ENCODE measurements at regions not wholly inside any gene's neighbourhood (a gene's known extent, or its start where the extent isn't known, plus 50 kb on each side); places are given as distances from the start of the nearest gene placed in this dataset.
"Not testable (repeated sequence)": the region's sequence is repeated elsewhere in the genome, so short reads cannot be mapped to it uniquely, and the experiment has no call there.

- 59 to 70% methylated on average over 6 of the region's 6 CpGs for WGBS, 2 experiments
- no peaks in the 10 kb centered on the region for H3K9me3 ChIP-seq (ENCODE audit: control insufficient read depth, low read length)
- no peak overlapping the region for H3K4me3 ChIP-seq (ENCODE audit: insufficient read depth, low read depth, low read length)
- H3K4me1 ChIP-seq (ENCODE audit: control insufficient read depth, insufficient read depth, low read length) = no peaks in the 10 kb centered on the region
- no peaks in the 10 kb centered on the region for H3K36me3 ChIP-seq (ENCODE audit: control insufficient read depth, insufficient read depth, low read length)
- no peak overlapping the region for H3K27ac ChIP-seq (ENCODE audit: insufficient read depth, low read depth, low read length, poor library complexity, severe bottlenecking)
- H3K27me3 ChIP-seq (ENCODE audit: control insufficient read depth, insufficient read depth, low read length, poor library complexity, severe bottlenecking) = no peaks in the 10 kb centered on the region
These were observed 184.0 kb downstream of the TMEM121 start for GRCh38 chr14:105710119-105711043.

- Histone ChIP-seq H3K36me3 (ENCODE audit: control insufficient read depth, insufficient read depth, low read length) (no peaks in the 10 kb centered on the region), H3K9me3 (ENCODE audit: control insufficient read depth, low read length) (no peaks in the 10 kb centered on the region), H3K27ac (ENCODE audit: insufficient read depth, low read depth, low read length, poor library complexity, severe bottlenecking) (no peak overlapping the region), H3K4me3 (ENCODE audit: insufficient read depth, low read depth, low read length) (no peak overlapping the region), H3K27me3 (ENCODE audit: control insufficient read depth, insufficient read depth, low read length, poor library complexity, severe bottlenecking) (no peaks in the 10 kb centered on the region), H3K4me1 (ENCODE audit: control insufficient read depth, insufficient read depth, low read length) (no peaks in the 10 kb centered on the region)
- 79 to 86% methylated on average over 15 to 18 of the region's 18 CpGs for WGBS, 2 experiments
These were observed 184.7 kb downstream of the TMEM121 start for GRCh38 chr14:105711044-105711620.

DNA sequence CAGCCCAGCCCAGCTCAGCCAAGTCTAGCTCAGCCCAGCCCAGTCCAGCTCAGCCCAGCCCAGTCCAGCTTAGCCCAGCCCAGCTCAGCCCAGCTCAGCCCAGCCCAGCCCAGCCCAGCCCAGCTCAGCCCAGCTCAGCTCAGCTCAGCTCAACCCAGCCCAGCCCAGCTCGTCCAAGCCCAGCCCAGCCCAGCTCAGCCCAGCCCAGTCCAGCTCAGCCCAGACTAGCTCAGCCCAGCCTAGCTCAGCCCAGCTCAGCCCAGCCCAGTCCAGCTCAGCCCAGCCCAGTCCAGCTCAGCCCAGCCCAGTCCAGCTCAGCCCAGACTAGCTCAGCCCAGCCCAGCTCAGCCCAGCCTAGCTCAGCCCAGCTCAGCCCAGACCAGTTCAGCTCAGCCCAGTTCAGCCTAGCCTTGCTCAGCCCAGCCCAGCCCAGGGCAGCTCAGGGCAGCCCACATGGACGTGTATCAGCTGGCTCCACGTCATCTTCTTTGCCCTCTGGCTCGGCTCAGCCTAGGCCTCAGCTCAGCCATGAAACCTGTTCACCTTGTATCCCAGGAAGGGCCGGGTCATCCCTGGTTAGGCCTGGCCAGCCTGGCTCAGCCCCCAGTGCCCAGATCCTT, 185.6 kb downstream of the TMEM121 start:
- H3K4me1 ChIP-seq (ENCODE audit: control insufficient read depth, insufficient read depth, low read length) = no peaks in the 10 kb centered on the region
- WGBS, 2 experiments = 63 to 67% methylated on average over 5 of the region's 5 CpGs
- no peak overlapping the region for H3K4me3 ChIP-seq (ENCODE audit: insufficient read depth, low read depth, low read length)
- no peaks in the 10 kb centered on the region for H3K9me3 ChIP-seq (ENCODE audit: control insufficient read depth, low read length)
- H3K27ac ChIP-seq (ENCODE audit: insufficient read depth, low read depth, low read length, poor library complexity, severe bottlenecking) = no peak overlapping the region
- H3K36me3 ChIP-seq (ENCODE audit: control insufficient read depth, insufficient read depth, low read length) = no peaks in the 10 kb centered on the region
- H3K27me3 ChIP-seq (ENCODE audit: control insufficient read depth, insufficient read depth, low read length, poor library complexity, severe bottlenecking) = no peaks in the 10 kb centered on the region

- not testable (repeated sequence) for H3K36me3 ChIP-seq (ENCODE audit: control insufficient read depth, insufficient read depth, low read length); H3K4me1 ChIP-seq (ENCODE audit: control insufficient read depth, insufficient read depth, low read length); H3K27me3 ChIP-seq (ENCODE audit: control insufficient read depth, insufficient read depth, low read length, poor library complexity, severe bottlenecking); H3K4me3 ChIP-seq (ENCODE audit: insufficient read depth, low read depth, low read length); H3K9me3 ChIP-seq (ENCODE audit: control insufficient read depth, low read length); H3K27ac ChIP-seq (ENCODE audit: insufficient read depth, low read depth, low read length, poor library complexity, severe bottlenecking)
- 70 to 87% methylated on average over 8 to 12 of the region's 18 CpGs for whole genome bisulfite sequencing, 2 experiments
These were observed 186.3 kb downstream of the TMEM121 start for GRCh38 chr14:105712670-105713069.

DNA sequence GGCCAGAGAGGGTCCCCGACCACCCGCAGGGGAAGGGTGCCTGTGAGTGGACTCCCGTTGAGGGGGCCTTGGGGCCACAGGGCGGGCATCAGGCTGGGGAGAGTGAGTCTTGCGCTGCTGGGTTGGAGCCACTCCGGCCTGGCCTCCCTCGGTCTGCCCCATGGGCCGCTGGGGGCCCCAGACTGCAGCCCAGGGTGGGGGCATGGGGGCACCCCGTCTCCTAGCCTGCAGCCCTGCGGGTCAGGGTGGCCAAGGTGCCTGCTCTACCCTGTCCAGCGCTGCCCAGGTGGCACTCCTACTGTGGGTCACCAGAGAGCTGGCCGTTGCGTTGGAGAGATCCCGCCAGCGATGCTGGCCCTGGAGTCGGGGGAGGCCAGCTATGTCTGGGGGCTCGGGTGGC, 186.8 kb downstream of the TMEM121 start:
- not testable (repeated sequence) for H3K27ac ChIP-seq (ENCODE audit: insufficient read depth, low read depth, low read length, poor library complexity, severe bottlenecking); H3K4me1 ChIP-seq (ENCODE audit: control insufficient read depth, insufficient read depth, low read length)

GRCh38 chr14:105713836-105714235, 187.5 kb downstream of the TMEM121 start:
- H3K27me3 ChIP-seq (ENCODE audit: control insufficient read depth, insufficient read depth, low read length, poor library complexity, severe bottlenecking); H3K4me3 ChIP-seq (ENCODE audit: insufficient read depth, low read depth, low read length); H3K36me3 ChIP-seq (ENCODE audit: control insufficient read depth, insufficient read depth, low read length); H3K4me1 ChIP-seq (ENCODE audit: control insufficient read depth, insufficient read depth, low read length); H3K9me3 ChIP-seq (ENCODE audit: control insufficient read depth, low read length); H3K27ac ChIP-seq (ENCODE audit: insufficient read depth, low read depth, low read length, poor library complexity, severe bottlenecking): not testable (repeated sequence)
- WGBS, 2 experiments = 77 to 80% methylated on average over 8 to 9 of the region's 10 CpGs

More for the DNA sequence above, 186.8 kb downstream of the TMEM121 start:
- not testable (repeated sequence) for H3K4me3 ChIP-seq (ENCODE audit: insufficient read depth, low read depth, low read length); H3K9me3 ChIP-seq (ENCODE audit: control insufficient read depth, low read length); H3K27me3 ChIP-seq (ENCODE audit: control insufficient read depth, insufficient read depth, low read length, poor library complexity, severe bottlenecking); H3K36me3 ChIP-seq (ENCODE audit: control insufficient read depth, insufficient read depth, low read length)
- WGBS, 2 experiments = 79 to 80% methylated on average over 17 of the region's 17 CpGs

DNA sequence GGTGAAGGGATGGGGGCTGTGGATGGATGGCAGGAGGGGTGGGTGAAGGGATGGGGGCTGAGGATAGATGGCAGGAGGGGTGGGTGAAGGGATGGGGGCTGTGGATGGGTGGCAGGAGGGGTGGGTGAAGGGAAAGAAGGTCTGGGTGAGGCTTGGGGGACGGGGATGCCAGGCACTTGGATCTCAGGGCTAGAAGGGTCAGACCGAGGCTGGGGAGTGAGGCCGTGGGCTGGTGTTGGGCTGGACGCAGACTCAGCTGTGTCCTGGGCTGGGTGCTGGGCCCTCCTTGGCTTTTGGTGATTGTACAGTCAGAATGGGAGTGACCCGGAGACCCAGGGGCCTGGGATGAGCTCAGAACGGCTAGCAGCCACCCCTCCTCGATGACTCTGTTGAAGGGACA, 192.4 kb downstream of the TMEM121 start:
- not testable (repeated sequence) for H3K4me1 ChIP-seq (ENCODE audit: control insufficient read depth, insufficient read depth, low read length); H3K4me3 ChIP-seq (ENCODE audit: insufficient read depth, low read depth, low read length); H3K27ac ChIP-seq (ENCODE audit: insufficient read depth, low read depth, low read length, poor library complexity, severe bottlenecking); H3K36me3 ChIP-seq (ENCODE audit: control insufficient read depth, insufficient read depth, low read length); H3K9me3 ChIP-seq (ENCODE audit: control insufficient read depth, low read length); H3K27me3 ChIP-seq (ENCODE audit: control insufficient read depth, insufficient read depth, low read length, poor library complexity, severe bottlenecking)
- WGBS, 2 experiments = 74 to 78% methylated on average over 4 to 6 of the region's 7 CpGs

GRCh38 chr14:105720106-105720505, 193.7 kb downstream of the TMEM121 start:
- not testable (repeated sequence) for H3K36me3 ChIP-seq (ENCODE audit: control insufficient read depth, insufficient read depth, low read length); H3K4me3 ChIP-seq (ENCODE audit: insufficient read depth, low read depth, low read length); H3K27ac ChIP-seq (ENCODE audit: insufficient read depth, low read depth, low read length, poor library complexity, severe bottlenecking); H3K9me3 ChIP-seq (ENCODE audit: control insufficient read depth, low read length); H3K4me1 ChIP-seq (ENCODE audit: control insufficient read depth, insufficient read depth, low read length); H3K27me3 ChIP-seq (ENCODE audit: control insufficient read depth, insufficient read depth, low read length, poor library complexity, severe bottlenecking)
- 100% methylated on average over 1 of the region's 12 CpGs; no CpG with 5 or more reads in 1 of the 2 experiments for WGBS, 2 experiments

DNA sequence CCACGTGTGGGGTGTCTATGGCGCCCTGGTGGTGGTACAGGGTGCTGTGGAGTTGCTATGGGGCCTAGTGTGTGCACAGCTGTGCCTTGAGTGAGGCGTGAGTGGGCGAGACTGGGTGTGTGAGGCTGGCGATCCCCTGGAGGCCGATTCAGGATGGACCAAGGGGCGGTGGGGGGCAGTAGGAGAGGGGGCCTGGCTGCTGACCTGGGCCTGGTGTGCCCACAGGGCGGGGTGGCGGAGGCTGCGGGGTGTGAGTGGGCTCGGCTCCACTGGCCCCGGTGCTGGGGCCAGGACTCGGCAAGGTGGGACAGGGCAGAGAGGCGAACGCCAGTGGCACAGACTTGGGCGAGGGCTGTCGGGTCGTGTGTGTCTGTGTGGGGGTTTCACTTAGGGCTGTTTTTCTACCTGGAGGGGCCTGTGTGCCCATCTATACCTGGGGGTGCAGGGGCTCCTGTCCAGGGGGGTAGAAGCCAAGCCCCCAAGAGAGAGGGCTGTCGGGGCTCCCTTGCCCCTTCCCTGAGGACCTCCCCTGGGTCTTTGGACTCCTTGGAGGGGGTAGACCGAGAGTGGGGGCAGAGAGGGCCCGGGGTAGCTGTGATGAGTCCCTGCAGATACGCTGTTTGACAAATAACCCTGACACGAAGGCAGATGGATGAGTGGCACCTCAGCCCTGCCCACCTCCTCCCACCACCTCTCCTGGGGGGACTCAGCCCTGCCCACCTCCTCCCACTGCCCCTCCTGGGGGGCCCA, 194.6 kb downstream of the TMEM121 start:
- 67 to 78% methylated on average over 13 to 23 of the region's 23 CpGs for WGBS, 2 experiments
- H3K4me1 ChIP-seq (ENCODE audit: control insufficient read depth, insufficient read depth, low read length); H3K9me3 ChIP-seq (ENCODE audit: control insufficient read depth, low read length): not testable (repeated sequence)

GRCh38 chr14:105721602-105721970, 195.2 kb downstream of the TMEM121 start:
- not testable (repeated sequence) for H3K27ac ChIP-seq (ENCODE audit: insufficient read depth, low read depth, low read length, poor library complexity, severe bottlenecking); H3K9me3 ChIP-seq (ENCODE audit: control insufficient read depth, low read length); H3K36me3 ChIP-seq (ENCODE audit: control insufficient read depth, insufficient read depth, low read length); H3K4me3 ChIP-seq (ENCODE audit: insufficient read depth, low read depth, low read length); H3K4me1 ChIP-seq (ENCODE audit: control insufficient read depth, insufficient read depth, low read length); H3K27me3 ChIP-seq (ENCODE audit: control insufficient read depth, insufficient read depth, low read length, poor library complexity, severe bottlenecking)
- 75 to 86% methylated on average over 17 of the region's 17 CpGs for WGBS, 2 experiments

More for the DNA sequence above, 194.6 kb downstream of the TMEM121 start:
- H3K27me3 ChIP-seq (ENCODE audit: control insufficient read depth, insufficient read depth, low read length, poor library complexity, severe bottlenecking); H3K27ac ChIP-seq (ENCODE audit: insufficient read depth, low read depth, low read length, poor library complexity, severe bottlenecking); H3K36me3 ChIP-seq (ENCODE audit: control insufficient read depth, insufficient read depth, low read length); H3K4me3 ChIP-seq (ENCODE audit: insufficient read depth, low read depth, low read length): not testable (repeated sequence)

Data from ectodermal cell (in vitro differentiated cells).